ENCODE measurements at regions not wholly inside any gene's neighbourhood (a gene's known extent, or its start where the extent isn't known, plus 50 kb on each side); places are given as distances from the start of the nearest gene placed in this dataset.

DNA sequence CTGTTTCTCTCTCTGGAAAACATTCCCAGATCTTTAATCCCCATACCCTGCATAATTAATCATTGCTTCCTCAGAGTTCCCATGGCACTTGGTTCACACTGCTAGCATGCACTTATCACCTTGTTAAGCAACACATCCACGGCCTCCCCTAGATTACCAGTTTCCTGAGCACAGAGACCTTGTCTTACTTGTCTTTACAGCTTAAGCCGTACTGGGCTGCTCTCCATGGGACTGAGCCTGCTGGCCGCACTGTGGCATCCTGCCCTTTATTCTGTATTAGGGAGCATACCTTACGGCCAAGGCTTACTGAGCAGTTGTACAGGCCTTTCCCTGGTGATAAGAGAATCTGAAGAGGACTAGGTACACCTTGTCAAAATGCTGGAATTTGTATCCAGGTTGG, 190.2 kb downstream of the REEP3 start:
- peak; percentile 11; the same call in 2 of the 3 replicates for ATAC-seq
- TF ChIP-seq ARNTL (CRISPR knock-in tag; IDR thresholded peaks at IDR 0.05; ENCODE audit: borderline replicate concordance, low read depth) (no peak), TCF4 (CRISPR knock-in tag; IDR thresholded peaks at IDR 0.05; ENCODE audit: borderline replicate concordance) (no peak), OSR1 (CRISPR knock-in tag; IDR thresholded peaks at IDR 0.05) (no peak), RARB (CRISPR knock-in tag; IDR thresholded peaks at IDR 0.05) (no peak), ZNF70 (CRISPR knock-in tag; IDR thresholded peaks at IDR 0.05) (no peak), TOX (CRISPR knock-in tag; IDR thresholded peaks at IDR 0.05; ENCODE audit: borderline replicate concordance) (no peak), ZNF8 (CRISPR knock-in tag; IDR thresholded peaks at IDR 0.05) (no peak; the same call in 1 of the 2 replicates), SNAI2 (CRISPR knock-in tag; IDR thresholded peaks at IDR 0.05) (no peak)
- TF ChIP-seq, protein P1, sequence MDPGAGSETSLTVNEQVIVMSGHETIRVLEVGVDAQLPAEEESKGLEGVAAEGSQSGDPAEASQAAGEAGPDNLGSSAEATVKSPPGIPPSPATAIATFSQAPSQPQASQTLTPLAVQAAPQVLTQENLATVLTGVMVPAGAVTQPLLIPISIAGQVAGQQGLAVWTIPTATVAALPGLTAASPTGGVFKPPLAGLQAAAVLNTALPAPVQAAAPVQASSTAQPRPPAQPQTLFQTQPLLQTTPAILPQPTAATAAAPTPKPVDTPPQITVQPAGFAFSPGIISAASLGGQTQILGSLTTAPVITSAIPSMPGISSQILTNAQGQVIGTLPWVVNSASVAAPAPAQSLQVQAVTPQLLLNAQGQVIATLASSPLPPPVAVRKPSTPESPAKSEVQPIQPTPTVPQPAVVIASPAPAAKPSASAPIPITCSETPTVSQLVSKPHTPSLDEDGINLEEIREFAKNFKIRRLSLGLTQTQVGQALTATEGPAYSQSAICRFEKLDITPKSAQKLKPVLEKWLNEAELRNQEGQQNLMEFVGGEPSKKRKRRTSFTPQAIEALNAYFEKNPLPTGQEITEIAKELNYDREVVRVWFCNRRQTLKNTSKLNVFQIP (CRISPR knock-in tag; IDR thresholded peaks at IDR 0.05; ENCODE audit: borderline replicate concordance, low read depth), result no peak
- TF ChIP-seq, protein P2, sequence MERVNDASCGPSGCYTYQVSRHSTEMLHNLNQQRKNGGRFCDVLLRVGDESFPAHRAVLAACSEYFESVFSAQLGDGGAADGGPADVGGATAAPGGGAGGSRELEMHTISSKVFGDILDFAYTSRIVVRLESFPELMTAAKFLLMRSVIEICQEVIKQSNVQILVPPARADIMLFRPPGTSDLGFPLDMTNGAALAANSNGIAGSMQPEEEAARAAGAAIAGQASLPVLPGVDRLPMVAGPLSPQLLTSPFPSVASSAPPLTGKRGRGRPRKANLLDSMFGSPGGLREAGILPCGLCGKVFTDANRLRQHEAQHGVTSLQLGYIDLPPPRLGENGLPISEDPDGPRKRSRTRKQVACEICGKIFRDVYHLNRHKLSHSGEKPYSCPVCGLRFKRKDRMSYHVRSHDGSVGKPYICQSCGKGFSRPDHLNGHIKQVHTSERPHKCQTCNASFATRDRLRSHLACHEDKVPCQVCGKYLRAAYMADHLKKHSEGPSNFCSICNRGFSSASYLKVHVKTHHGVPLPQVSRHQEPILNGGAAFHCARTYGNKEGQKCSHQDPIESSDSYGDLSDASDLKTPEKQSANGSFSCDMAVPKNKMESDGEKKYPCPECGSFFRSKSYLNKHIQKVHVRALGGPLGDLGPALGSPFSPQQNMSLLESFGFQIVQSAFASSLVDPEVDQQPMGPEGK (CRISPR knock-in tag; IDR thresholded peaks at IDR 0.05; ENCODE audit: borderline replicate concordance), result no peak

DNA sequence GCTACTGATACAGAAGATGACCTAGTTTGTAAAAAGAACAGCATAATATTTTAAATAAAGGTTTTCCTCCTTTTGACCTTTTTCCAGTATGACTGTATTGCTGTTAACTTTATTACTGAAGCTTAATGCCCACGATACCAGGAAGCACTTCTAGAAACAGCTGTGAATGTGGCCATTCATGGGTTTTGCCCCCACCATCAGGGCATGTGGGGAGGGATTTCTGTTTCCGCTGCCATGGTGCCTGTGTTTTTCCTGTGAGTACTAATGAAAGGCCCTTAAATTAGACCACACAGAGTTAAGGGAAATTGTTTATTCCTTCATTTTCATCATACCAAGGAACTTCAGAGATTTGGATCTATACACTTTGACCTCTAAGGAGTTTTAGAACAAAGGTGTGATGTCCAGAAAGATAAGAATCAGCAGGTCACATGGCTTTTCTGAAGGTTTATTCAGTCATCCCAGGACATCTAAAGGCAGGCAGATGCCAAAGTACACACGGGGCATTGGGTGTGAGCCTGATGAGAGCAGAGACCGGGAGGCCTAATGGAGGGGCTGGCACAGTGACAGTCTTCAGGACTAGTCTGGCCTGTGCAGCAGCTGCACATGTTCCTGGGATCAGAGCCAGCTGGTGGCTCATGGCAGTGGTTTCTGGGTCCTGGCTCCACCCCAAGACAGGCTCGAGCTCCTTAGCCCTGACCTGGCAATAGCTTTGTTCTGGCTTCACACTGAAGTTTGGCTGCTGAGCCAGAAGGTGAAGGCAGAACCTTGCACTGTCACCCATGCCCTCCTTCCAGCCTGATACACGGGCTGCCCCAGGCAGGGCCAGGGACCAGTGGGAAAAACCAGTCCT, 190.9 kb downstream of the REEP3 start:
- peak; percentile 86 for ATAC-seq
- TF ChIP-seq ARNTL (CRISPR knock-in tag; IDR thresholded peaks at IDR 0.05; ENCODE audit: borderline replicate concordance, low read depth) (0 out of 2 replicates have a peak, but pooled peaks have one; percentile 9), ZNF70 (CRISPR knock-in tag; IDR thresholded peaks at IDR 0.05) (no peak), TOX (CRISPR knock-in tag; IDR thresholded peaks at IDR 0.05; ENCODE audit: borderline replicate concordance) (no peak), SNAI2 (CRISPR knock-in tag; IDR thresholded peaks at IDR 0.05) (no peak), PPARA (CRISPR knock-in tag; IDR thresholded peaks at IDR 0.05; ENCODE audit: borderline replicate concordance) (no peak), ZNF565 (CRISPR knock-in tag; conservative IDR thresholded peaks at IDR 0.05; ENCODE audit: low read depth) (0 out of 2 replicates have a peak, but pooled peaks have one; percentile 45), ZFP30 (CRISPR knock-in tag; IDR thresholded peaks at IDR 0.05) (no peak), CSDC2 (CRISPR knock-in tag; IDR thresholded peaks at IDR 0.05) (no peak; the same call in 1 of the 2 replicates), ZFP3 (CRISPR knock-in tag; IDR thresholded peaks at IDR 0.05) (peak; percentile 68; the same call in 1 of the 2 replicates), RARB (CRISPR knock-in tag; IDR thresholded peaks at IDR 0.05) (no peak), OSR1 (CRISPR knock-in tag; IDR thresholded peaks at IDR 0.05) (no peak), ZC3H10 (CRISPR knock-in tag; IDR thresholded peaks at IDR 0.05) (0 out of 2 replicates have a peak, but pooled peaks have one; percentile 59), GLIS3 (CRISPR knock-in tag; IDR thresholded peaks at IDR 0.05) (peak; percentile 72; the same call in 1 of the 2 replicates), ZNF8 (CRISPR knock-in tag; IDR thresholded peaks at IDR 0.05) (0 out of 2 replicates have a peak, but pooled peaks have one; percentile 5), ESRRG (CRISPR knock-in tag; IDR thresholded peaks at IDR 0.05) (no peak), BACH2 (CRISPR knock-in tag; IDR thresholded peaks at IDR 0.05; ENCODE audit: borderline replicate concordance) (no peak), ISL1 (CRISPR knock-in tag; IDR thresholded peaks at IDR 0.05) (peak; percentile 95), TCF4 (CRISPR knock-in tag; IDR thresholded peaks at IDR 0.05; ENCODE audit: borderline replicate concordance) (peak; percentile 92)
- TF ChIP-seq, protein P3, sequence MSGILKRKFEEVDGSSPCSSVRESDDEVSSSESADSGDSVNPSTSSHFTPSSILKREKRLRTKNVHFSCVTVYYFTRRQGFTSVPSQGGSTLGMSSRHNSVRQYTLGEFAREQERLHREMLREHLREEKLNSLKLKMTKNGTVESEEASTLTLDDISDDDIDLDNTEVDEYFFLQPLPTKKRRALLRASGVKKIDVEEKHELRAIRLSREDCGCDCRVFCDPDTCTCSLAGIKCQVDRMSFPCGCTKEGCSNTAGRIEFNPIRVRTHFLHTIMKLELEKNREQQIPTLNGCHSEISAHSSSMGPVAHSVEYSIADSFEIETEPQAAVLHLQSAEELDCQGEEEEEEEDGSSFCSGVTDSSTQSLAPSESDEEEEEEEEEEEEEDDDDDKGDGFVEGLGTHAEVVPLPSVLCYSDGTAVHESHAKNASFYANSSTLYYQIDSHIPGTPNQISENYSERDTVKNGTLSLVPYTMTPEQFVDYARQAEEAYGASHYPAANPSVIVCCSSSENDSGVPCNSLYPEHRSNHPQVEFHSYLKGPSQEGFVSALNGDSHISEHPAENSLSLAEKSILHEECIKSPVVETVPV (CRISPR knock-in tag; IDR thresholded peaks at IDR 0.05), result no peak
- TF ChIP-seq, protein P4, sequence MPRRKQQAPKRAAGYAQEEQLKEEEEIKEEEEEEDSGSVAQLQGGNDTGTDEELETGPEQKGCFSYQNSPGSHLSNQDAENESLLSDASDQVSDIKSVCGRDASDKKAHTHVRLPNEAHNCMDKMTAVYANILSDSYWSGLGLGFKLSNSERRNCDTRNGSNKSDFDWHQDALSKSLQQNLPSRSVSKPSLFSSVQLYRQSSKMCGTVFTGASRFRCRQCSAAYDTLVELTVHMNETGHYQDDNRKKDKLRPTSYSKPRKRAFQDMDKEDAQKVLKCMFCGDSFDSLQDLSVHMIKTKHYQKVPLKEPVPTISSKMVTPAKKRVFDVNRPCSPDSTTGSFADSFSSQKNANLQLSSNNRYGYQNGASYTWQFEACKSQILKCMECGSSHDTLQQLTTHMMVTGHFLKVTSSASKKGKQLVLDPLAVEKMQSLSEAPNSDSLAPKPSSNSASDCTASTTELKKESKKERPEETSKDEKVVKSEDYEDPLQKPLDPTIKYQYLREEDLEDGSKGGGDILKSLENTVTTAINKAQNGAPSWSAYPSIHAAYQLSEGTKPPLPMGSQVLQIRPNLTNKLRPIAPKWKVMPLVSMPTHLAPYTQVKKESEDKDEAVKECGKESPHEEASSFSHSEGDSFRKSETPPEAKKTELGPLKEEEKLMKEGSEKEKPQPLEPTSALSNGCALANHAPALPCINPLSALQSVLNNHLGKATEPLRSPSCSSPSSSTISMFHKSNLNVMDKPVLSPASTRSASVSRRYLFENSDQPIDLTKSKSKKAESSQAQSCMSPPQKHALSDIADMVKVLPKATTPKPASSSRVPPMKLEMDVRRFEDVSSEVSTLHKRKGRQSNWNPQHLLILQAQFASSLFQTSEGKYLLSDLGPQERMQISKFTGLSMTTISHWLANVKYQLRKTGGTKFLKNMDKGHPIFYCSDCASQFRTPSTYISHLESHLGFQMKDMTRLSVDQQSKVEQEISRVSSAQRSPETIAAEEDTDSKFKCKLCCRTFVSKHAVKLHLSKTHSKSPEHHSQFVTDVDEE (CRISPR knock-in tag; IDR thresholded peaks at IDR 0.05), result peak; percentile 87; the same call in 1 of the 2 replicates
- TF ChIP-seq, protein P5, sequence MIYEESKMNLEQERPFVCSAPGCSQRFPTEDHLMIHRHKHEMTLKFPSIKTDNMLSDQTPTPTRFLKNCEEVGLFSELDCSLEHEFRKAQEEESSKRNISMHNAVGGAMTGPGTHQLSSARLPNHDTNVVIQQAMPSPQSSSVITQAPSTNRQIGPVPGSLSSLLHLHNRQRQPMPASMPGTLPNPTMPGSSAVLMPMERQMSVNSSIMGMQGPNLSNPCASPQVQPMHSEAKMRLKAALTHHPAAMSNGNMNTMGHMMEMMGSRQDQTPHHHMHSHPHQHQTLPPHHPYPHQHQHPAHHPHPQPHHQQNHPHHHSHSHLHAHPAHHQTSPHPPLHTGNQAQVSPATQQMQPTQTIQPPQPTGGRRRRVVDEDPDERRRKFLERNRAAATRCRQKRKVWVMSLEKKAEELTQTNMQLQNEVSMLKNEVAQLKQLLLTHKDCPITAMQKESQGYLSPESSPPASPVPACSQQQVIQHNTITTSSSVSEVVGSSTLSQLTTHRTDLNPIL (CRISPR knock-in tag; IDR thresholded peaks at IDR 0.05; ENCODE audit: low read depth), result peak; percentile 23; the same call in 1 of the 2 replicates
- TF ChIP-seq, protein P1 (CRISPR knock-in tag; IDR thresholded peaks at IDR 0.05; ENCODE audit: borderline replicate concordance, low read depth), result no peak
- TF ChIP-seq, protein P2 (CRISPR knock-in tag; IDR thresholded peaks at IDR 0.05; ENCODE audit: borderline replicate concordance), result no peak; the same call in 1 of the 2 replicates
